CD4-positive, alpha-beta T cell treated with Interleukin-15 for 1 hour (primary cell): ENCODE measurements at regions not wholly inside any gene's neighbourhood (a gene's known extent, or its start where the extent isn't known, plus 50 kb on each side); places are given as distances from the start of the nearest gene placed in this dataset.

ENCODE experiments used
- DNase-seq: peaks from one replicate; pipeline ENCODE4 v3.0.0-alpha.2; 2020

DNA sequence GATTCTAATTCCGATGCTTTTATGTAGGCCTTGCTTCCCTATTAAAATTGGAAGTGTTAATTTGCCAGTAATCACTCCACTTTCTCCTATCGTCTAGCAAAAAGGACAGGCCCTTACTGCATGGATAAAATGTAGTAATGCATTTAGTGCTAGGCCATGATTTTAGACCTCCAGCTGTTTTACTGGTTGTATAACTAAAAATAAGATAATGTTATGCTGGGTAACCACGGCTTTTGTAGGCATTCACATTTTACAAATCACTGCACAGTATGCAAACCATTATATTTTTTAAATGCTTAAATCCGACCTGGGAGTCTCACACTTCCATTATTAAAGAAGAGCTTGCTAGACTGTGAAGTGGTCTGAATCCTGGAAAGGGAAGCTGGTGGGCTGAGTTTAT is 179.5 kb downstream of the TFAP2A start:
- DNase-seq = no peak

DNA sequence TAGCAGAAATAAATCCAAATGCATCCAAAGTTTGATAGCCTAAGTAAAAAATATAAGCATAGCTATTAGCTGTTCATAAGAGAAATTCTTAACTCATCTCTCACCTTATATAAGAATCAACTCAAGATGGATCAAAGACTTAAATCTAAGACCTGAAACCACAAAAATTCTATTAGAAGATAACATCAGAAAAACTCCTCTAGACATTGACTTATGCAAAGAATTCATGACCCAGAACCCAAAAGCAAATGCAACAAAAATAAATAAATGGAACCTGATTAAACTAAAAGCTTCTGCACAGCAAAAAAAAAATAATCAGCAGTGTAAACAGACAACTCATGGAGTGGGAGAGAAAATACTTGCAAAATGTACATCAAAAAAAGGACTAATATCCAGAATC is 184.3 kb downstream of the TFAP2A start:
- DNase-seq = no peak

DNA sequence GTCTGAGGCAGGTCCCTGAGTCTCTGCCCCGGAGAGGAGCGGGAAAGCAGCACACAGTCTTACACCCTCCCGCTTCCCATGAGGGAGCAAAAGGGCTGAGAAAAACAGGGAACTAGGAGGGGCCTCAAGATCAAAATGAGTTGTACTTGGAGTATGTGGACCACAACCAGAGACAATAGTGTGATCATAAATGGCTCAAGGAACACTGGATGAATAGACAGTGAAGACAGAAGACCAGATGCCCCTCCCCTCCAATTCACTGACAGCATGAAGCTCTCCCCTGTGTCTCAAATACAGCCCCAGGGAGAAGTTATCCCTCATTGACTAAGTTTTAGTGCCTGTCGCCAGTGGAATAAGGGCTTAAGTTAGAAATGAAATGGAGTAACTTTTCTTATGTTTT is 191.0 kb downstream of the TFAP2A start:
- no peak for DNase-seq

DNA sequence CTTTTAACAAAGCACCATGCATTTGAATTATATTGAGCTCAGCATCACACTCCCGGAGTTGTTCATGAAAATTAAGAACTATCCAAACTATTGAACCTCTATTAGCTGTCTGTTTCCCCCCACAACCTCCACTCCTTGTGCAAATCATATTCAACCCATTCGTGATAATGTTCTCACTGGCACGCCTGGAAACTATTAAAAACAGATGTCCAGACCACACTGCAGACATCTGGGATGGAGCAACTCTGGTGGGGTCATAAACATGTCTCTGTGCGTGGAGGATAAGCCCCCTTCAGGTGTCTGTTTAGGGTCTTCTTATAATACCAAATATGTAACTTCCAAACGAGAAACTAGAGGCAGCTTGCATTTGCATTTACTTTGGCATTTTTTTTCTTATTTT is 193.7 kb downstream of the TFAP2A start:
- DNase-seq = no peak

DNA sequence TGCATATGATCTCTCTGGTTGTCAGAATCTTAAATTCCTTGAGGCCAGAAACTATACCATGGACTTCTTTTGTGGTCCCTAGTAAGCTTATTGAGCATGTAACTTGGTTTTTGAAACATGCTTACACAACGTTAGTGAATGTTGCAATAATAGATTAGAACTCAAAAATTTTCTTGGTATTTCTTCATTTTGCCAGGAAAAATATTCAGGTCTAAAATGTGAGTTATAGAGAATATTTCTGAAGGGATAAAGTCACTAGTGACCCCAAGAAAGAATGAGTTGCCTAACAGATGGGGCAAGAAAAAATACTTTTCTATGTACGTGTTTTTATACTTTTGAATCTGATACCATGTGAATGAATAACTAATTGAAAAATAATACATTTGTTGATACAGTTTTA is 195.4 kb downstream of the TFAP2A start:
- DNase-seq = no peak

DNA sequence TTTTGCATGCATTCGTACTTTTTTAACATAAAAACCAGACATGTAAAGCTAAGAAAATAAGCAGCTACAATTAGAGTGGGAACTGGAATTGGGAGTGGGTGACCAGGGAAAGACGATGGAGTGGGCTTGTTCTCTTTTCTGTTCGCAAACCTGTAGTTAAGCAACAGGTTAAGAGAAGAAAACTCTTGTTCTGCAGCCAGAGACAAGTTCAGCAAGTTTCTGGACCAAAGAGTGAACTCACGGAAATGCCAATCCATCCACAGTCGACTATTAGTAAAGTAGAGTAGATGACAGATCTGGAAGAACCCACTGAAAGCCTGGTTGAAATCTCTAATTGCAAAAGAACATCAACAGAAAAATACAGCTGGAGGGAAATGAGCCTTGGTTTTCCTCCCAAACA is 197.8 kb downstream of the TFAP2A start:
- no peak for DNase-seq

DNA sequence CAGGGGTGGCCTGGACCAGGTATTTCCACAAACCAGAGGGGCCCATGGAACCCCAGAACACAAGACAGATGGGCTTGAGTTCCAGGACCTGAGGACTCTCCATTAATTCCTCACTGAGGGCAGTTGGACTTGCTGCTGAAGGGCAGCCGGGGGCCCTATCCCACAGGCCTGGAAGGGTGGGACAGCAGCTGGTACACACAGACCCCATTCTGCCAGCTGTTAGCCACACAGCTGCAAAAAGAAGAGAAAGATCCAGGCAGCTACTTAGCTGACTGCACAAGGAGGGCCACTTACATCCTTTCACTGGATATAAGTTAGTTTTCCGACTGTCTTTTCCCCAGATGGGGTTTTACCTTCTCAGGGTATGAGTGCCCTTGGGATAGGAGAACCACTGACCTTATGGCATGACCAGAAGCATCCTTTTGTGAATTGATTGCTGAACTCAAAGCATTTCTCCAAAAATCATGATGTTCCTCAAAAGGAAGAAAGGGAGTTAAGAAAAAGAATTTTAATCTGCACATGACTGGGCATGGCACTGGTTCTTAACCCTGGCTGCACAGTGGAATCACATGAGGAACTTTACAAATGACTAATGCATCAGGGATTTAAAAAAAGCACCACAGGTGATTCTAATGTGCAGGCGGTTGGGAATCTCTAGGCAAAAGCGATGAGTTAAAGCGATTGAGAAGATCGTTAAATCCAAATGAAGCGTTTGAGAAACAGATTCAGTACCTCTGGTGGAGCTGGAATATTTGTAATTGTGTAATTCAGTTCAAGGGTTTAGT is 199.4 kb downstream of the TFAP2A start:
- no peak for DNase-seq

DNA sequence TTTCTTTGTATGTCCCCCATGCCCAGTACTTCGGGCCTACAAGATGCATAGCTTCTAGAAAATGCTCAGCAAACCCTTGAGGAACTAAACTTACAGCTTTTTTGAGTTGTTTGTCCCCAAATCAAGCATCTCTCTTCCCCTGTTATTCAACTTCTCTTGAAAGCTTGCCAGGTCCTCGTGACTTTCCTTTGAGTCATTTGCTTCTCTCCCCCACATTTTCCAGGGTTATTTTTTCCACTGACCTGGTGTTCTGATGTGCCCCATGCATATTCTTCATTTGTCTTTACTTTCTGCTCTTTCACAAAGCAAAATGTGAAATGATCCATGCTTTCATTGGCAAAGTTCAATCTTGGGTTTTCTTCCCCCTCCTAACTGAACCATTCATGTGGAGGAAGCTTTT is 204.8 kb downstream of the TFAP2A start:
- DNase-seq = no peak

DNA sequence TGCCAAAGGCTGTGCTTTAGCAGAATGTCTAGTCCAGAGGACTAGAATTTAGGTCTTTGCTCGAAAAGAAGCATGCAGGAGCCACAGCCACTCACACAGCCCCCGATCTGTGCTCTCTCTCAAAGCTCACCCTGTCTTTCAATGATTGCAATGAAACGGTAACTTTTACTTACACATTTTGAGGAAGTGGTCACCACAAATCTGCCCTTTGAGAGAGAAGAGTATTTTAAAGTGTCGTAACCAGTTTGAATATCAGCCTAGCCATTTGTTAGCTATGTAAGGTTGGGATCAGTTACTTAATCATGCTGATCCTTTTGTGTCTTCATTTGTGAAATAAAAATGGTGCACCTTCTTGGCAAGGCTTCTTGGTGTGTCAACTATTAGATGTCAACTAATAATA is 209.0 kb downstream of the TFAP2A start:
- DNase-seq = no peak

DNA sequence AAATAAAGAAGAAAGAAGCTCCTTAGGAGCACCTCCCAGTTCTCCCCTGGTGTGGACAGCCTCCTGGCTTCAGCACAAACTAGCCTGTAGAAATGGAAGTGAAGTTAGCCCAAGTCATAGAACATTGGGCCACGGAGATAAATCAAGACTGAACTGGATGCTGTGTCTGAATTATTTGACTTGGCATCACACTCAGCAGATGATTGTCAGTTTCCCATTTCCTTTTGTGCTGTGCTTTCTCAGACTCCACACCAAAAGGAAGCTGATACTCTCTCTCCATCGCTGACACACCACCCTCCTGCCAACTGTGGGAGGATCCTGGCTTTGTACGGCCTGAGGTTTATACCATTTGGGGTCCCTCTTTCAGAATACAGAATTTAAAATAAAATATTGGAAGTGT is 209.8 kb downstream of the TFAP2A start:
- no peak for DNase-seq

DNA sequence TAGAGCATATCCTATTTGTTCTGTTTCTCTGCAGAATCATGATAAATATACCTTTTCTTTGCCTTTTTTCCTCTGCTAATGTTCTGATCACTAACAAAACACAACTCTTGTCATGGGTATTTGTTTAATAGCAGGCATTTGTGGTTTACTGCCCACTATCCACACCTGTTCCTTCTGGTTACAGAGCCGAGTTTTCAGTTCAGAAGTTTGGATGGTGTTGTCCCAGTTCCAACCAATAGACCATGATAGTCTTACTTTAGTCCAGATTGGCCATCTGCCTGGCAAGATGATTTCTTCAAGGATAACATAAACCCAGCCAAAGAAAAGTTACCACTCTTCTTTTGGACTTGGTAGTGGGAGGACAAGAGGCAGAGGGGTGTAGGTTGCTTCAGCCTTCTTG is 211.2 kb downstream of the TFAP2A start:
- no peak for DNase-seq

DNA sequence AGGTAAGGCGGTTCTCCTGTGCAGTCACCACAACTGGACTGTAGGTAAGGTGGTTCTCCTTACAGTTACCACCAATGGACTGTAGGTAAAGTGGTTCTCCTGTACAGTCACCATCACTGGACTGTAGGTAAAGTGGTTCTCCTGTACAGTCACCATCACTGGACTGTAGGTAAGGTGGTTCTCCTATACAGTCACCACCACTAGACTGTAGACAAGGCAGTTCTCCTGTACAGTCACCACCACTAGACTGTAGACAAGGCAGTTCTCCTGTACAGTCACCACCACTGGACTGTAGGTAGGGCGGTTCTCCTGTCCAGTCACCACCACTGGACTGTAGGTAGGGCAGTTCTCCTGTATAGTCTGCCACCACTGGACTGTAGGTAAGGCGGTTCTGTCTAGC is 212.3 kb downstream of the TFAP2A start:
- no peak for DNase-seq

DNA sequence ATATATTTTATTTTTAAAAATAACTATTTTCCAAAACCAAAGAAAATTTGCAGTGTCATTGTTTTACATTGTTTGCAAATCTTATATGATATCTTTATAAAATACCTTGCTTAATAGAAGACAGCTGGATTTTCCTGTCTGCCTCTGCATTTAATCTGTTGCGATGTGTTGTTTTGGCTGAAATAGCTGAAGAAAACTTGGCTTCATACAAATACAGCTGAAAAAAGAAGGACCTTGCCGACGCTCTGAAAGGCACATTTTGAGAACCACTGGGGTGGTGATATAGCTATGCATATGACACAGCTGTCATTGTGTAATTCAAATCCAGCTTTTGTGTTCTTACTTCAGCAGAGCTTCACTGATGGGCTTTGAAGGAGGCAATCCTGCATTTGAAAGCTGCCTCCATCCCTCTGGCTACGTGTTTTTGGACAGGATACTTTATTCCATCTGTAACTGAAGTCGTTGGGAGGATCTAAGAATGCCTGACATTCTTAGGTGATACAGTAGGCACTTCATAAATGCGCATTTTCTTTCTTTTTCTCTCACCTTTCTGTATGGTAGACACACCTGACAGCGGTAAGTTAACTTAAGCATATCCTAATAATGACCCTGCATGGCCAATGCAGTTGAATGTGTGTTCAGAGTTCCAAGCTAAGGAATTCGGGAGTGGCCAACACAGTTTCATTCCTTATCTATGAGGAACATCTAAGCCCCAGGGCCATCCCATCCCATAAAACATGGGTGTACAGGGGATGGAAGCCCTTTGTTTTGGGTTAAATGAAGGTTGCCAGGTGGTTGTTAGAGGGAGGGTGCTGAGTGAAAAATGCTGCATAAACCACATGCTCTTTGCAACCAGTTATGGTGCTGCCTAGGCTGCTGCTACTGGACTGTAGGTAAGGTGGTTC is 213.0 kb downstream of the TFAP2A start:
- DNase-seq = no peak

DNA sequence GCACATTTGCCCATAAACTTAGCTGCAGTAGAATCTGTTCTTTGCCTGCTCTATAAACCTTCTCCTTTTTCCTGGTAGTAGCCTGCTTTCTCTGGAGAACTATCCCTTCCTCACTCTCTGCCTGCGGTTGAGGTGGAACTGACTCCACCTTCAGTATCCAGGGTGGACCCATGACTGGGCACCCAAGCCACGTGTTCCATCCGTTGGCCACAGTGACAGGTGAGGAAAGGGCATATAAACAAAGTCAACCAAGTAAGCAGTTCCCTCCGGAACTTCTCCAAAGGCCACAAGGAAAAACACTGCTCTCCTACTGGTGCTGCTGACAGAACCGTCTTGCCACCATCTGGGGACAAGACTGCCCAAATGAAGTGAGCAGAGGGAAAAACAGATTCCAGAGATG is 218.8 kb downstream of the TFAP2A start:
- no peak for DNase-seq

DNA sequence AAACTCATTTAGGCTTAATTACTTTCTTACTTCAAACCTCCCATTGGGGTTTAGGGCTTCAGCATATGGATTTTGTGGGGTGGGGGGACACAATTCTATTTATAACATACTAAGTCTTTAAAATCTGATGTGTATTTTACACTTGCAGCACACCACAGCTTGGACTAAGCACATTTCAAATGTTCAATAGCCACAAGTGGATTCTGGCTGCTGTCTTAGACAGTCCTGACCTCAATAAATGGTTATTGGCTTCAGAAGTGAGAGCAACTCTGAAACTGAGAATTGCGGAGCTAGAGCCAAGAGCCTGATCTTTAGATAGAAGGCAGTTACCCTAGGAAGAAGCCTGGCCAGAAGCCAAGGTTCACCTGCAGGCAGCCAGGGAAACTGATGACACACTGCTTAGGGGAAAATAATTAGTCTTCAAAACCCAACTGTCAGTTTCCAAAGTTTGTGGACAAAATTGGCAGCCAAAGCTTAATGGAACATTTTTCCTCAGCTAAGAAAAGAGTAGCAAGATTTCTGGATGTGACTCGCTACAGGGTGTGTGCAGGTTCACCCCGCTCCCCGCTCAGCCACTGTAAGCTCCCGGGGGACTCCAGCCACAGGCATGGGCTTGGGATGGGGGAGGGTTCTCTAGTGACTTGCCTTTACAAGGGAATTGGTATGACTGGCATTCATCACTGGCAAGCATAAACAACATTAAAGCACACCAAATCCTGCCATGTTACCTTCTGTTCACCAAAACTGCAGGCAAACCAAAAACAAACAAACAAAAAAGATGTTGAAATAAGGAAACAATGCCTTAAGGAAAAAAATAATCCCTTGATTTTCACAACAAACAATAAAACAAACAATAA is 219.8 kb downstream of the TFAP2A start:
- no peak for DNase-seq

DNA sequence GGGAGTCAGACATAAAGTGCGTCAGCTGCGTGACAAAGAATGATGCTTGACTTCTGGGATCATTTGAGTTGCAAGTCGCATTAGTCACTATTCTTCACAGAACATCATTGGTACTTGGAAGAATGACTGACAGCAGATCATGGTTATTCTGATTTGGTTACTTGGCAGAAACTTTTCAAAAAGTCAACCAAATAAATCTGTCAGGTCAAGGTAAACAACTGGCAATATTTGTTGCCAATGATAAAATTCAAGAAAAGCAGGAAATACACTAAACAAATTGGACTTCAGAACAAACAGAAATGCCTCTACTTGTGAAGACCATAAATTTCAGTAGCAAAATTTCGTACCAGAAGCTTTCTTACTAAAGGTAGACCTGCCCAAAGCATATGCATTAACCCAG is 221.6 kb downstream of the TFAP2A start:
- DNase-seq = no peak

DNA sequence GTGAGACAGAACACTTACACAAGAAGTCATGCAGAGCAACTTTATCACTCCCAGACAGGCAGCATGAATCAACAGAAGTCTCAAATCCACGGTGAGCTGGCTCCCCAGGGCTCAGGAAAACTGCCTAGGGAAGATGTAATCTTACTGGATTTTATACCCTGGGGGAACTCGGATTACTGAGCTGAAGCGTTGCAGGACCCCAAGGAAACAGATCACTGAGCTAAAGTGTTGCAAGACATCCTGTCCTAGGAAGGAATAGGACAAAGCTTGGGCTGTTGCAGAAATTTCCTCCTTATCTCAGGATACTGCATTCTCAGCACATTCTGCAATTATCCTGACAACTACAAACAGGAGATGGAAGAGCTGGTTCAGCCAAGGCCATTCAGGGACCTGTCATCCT is 224.8 kb downstream of the TFAP2A start:
- no peak for DNase-seq

DNA sequence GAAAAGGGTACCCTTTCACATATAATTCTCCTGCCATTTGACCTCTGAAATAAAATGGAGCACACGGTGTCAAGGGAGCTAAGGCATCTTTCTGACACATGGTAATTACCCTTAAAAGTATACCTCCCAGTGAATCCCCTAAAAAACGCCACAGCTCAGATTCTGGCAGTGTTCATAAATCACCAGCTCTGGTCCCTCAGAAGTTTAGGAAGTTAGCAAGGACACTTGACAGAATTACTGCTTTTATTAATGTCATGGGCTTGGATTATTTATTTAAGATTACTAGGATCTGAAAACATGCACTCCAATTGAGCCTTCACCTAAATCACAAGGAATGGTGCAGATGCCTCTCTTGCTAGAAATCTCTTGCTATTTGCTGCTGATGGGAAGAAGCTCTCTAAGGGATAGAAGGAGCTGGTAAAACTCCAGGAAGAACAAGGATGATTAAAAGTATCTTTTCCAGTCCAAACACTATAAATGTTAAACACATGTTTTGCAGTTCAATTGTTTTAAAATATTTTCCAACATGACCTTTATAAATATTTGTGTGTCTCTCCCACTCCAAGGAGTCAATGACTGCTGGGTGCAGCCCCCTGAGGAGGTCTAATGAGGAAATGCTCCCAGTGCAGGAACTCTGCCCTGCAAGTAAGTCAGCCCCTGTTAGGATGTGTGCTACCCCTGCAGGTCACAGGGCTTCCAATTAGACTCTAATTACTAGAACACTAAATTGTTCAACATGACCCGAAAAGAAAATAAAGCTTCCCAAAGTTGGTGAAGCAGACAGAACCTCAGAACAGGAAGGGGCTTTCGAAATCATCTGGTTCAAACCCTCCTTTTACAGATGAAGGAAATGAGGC is 230.3 kb downstream of the TFAP2A start:
- DNase-seq = no peak

DNA sequence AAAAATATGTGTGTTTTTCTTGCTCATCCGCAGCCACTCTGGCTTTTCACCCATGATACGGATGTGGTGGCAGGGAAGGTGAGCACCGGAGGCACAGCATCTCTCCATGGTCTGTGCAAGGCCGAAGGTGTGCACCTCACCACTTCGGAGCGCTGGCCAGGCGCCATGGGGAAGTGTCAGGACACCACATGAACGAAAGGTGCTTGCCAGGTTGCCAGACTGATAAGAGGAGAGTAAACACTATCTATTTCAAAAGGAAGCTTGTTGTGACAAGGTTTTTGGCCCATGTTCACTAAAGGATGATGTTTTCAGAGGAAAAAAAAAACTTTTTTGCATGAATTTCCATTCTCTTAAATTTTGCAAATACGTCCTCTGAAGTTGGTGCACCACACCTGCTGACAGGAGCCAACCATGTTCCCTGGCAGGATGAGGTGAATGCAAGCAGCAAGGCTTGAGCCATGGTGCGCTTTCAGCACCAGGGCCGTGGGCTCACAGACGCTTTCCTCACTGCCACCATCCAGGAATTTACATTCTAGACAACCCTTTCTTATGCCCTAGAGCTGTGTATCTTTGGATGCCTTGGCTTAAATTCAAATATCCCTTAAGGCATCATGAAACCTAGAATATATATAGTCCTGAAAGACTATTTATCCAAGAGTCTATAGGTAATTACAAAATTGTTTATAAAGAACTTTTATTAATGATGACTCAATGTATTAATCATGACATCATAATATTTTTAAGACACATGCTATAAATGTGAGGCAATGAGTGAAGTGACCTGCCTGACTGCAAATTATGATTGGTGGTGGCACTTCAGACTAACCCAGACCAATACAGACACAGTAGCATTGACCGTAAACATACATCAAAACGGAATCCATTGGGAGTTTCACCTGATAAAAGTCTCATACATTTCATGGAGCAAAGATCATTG is 234.5 kb downstream of the TFAP2A start:
- DNase-seq = no peak

DNA sequence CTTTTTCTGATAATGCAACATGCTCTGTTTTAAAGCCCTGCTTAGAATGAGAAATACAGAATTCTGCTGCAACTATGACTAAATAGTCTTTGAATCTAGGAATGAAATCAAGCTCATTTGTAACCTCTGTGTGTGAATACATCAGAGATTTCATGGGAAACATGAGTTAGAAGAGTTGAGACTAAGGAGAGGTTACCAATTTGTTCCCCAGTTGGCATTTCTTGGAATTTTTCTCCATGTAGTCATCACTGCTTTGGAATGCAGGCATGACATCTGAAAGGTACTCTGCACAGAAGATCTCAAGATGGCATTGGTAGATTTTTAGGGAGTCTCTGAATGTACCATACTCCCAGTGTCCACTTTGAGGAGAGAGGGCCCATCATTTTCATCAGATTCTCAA is 237.2 kb downstream of the TFAP2A start:
- DNase-seq = no peak

DNA sequence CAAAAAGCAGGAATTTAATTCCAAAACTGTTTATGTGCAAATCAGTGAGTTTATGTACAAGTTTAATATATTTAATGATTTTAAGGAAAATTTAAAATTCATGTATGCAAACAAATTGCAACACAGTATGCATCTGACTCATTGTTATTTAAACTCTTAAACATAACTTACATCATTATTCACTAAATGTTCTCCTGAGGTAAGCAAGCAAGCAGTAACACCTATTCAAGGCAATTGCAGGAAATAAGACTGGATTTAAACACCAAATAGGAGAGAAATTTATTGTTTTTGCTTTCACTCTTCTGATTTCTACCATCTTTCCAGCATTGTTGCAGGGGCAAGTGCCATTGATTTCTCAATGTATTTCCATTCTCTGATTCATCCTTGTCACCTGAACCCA is 239.5 kb downstream of the TFAP2A start:
- no peak for DNase-seq
